SK-N-MC (cell line): ENCODE measurements at regions not wholly inside any gene's neighbourhood (a gene's known extent, or its start where the extent isn't known, plus 50 kb on each side); places are given as distances from the start of the nearest gene placed in this dataset.
"Not testable (repeated sequence)": the region's sequence is repeated elsewhere in the genome, so short reads cannot be mapped to it uniquely, and the experiment has no call there.

ENCODE experiments used
- DNase-seq: peaks from one replicate; pipeline ENCODE4 v3.0.0-alpha.2; 2011; ENCODE audit warnings: low read depth, low spot score
- H3K27ac ChIP-seq: fragments of 200-600 bp; sonication (generic); 2 replicates; pipeline ENCODE4 v1.5.1; 2016; ENCODE audit warnings: mixed run types
- H3K36me3 ChIP-seq: fragments of 200-600 bp; sonication (generic); 2 replicates; pipeline ENCODE4 v1.6.1; 2017; ENCODE audit warnings: antibody characterized with exemption, low read length, mixed read lengths; ENCODE audit not compliant: insufficient read depth
- H3K4me3 ChIP-seq: fragments of 200-600 bp; sonication (generic); 2 replicates; pipeline ENCODE4 v1.5.1; 2016
- H3K9ac ChIP-seq: fragments of 200-600 bp; sonication (generic); 2 replicates; pipeline ENCODE4 v1.8.0; 2017; ENCODE audit warnings: mixed run types, mixed read lengths; ENCODE audit not compliant: insufficient read length
- H3K9me3 ChIP-seq: fragments of 200-600 bp; sonication (generic); 2 replicates; pipeline ENCODE4 v1.6.1; 2017; ENCODE audit warnings: low read depth, mild to moderate bottlenecking, antibody characterized with exemption, low read length, moderate library complexity, mixed read lengths
- EZH2 ChIP-seq: fragments of 200-600 bp; sonication (generic); IDR thresholded peaks from one replicate; pipeline ENCODE4 v1.6.1; 2017; ENCODE audit warnings: antibody characterized with exemption
- FOXP2 ChIP-seq: optimal IDR thresholded peaks from 2 replicates; pipeline ENCODE3; 2011; ENCODE audit warnings: mild to moderate bottlenecking, moderate library complexity; ENCODE audit not compliant: insufficient read depth; ENCODE audit errors: extremely low read length, control extremely low read depth
- POLR2AphosphoS5 ChIP-seq: IDR thresholded peaks from 2 replicates; pipeline ENCODE4 v1.6.1; 2012; ENCODE audit warnings: mild to moderate bottlenecking, low read depth, low read length, borderline replicate concordance

GRCh38 chr1:232353001-232353400 lies 276.9 kb downstream of the SIPA1L2 start:
- Histone ChIP-seq H3K27ac (no peak overlapping the region), H3K9me3 (no peaks in the 10 kb centered on the region), H3K36me3 (no peaks in the 10 kb centered on the region), H3K4me3 (no peak overlapping the region), H3K9ac (no peak overlapping the region)
- TF ChIP-seq POLR2AphosphoS5, result no peak
- TF ChIP-seq EZH2, result no peak
- TF ChIP-seq FOXP2, result no peak
- no peak for DNase-seq

- no peak for TF ChIP-seq POLR2AphosphoS5
- TF ChIP-seq FOXP2, result no peak
- H3K9ac ChIP-seq, result no peak overlapping the region
- H3K36me3 ChIP-seq, result no peaks in the 10 kb centered on the region
- no peak for DNase-seq
- no peaks in the 10 kb centered on the region for H3K9me3 ChIP-seq
- no peak overlapping the region for H3K4me3 ChIP-seq
- no peak overlapping the region for H3K27ac ChIP-seq
These were observed 277.6 kb downstream of the SIPA1L2 start for GRCh38 chr1:232352366-232352765.

GRCh38 chr1:232351335-232351734 lies 278.6 kb downstream of the SIPA1L2 start:
- TF ChIP-seq POLR2AphosphoS5 (no peak), FOXP2 (no peak)
- no peak overlapping the region for H3K9ac ChIP-seq
- H3K27ac ChIP-seq, result no peak overlapping the region
- H3K9me3 ChIP-seq, result no peaks in the 10 kb centered on the region
- DNase-seq, result no peak
- H3K36me3 ChIP-seq, result no peaks in the 10 kb centered on the region
- no peak overlapping the region for H3K4me3 ChIP-seq

- TF ChIP-seq EZH2 (no peak), POLR2AphosphoS5 (no peak), FOXP2 (no peak)
- Histone ChIP-seq H3K27ac (no peak overlapping the region), H3K9me3 (no peaks in the 10 kb centered on the region), H3K9ac (no peak overlapping the region), H3K36me3 (no peaks in the 10 kb centered on the region), H3K4me3 (no peak overlapping the region)
- DNase-seq, result no peak
These were observed 283.1 kb downstream of the SIPA1L2 start for GRCh38 chr1:232346844-232347243.

GRCh38 chr1:232344791-232345399 lies 285.0 kb downstream of the SIPA1L2 start:
- H3K9ac ChIP-seq, result no peak overlapping the region
- no peaks in the 10 kb centered on the region for H3K36me3 ChIP-seq
- no peak for TF ChIP-seq FOXP2
- TF ChIP-seq POLR2AphosphoS5, result no peak
- no peak for TF ChIP-seq EZH2
- H3K4me3 ChIP-seq, result no peak overlapping the region
- DNase-seq, result no peak
- no peaks in the 10 kb centered on the region for H3K9me3 ChIP-seq
- H3K27ac ChIP-seq, result no peak overlapping the region

- not testable (repeated sequence) for H3K4me3 ChIP-seq, DNase-seq, H3K36me3 ChIP-seq, H3K27ac ChIP-seq, H3K9me3 ChIP-seq, H3K9ac ChIP-seq
These were observed 285.7 kb downstream of the SIPA1L2 start for GRCh38 chr1:232344186-232344585.

- Histone ChIP-seq H3K4me3 (no peak overlapping the region), H3K36me3 (no peaks in the 10 kb centered on the region), H3K27ac (no peak overlapping the region), H3K9me3 (no peaks in the 10 kb centered on the region), H3K9ac (no peak overlapping the region)
- no peak for DNase-seq
- TF ChIP-seq EZH2, result no peak
- no peak for TF ChIP-seq FOXP2
- no peak for TF ChIP-seq POLR2AphosphoS5
These were observed 289.5 kb downstream of the SIPA1L2 start for GRCh38 chr1:232340446-232340845.

- TF ChIP-seq POLR2AphosphoS5 (no peak), FOXP2 (no peak), EZH2 (no peak)
- Histone ChIP-seq H3K4me3 (no peak overlapping the region), H3K36me3 (no peaks in the 10 kb centered on the region), H3K9me3 (no peaks in the 10 kb centered on the region), H3K9ac (no peak overlapping the region), H3K27ac (no peak overlapping the region)
- no peak for DNase-seq
These were observed 290.9 kb downstream of the SIPA1L2 start for GRCh38 chr1:232339073-232339472.

GRCh38 chr1:232335741-232336293 lies 294.1 kb downstream of the SIPA1L2 start:
- H3K27ac ChIP-seq, result no peak overlapping the region
- no peaks in the 10 kb centered on the region for H3K9me3 ChIP-seq
- no peak overlapping the region for H3K4me3 ChIP-seq
- TF ChIP-seq FOXP2 (no peak), EZH2 (no peak), POLR2AphosphoS5 (no peak)
- DNase-seq, result no peak
- H3K9ac ChIP-seq, result no peak overlapping the region
- H3K36me3 ChIP-seq, result no peaks in the 10 kb centered on the region

GRCh38 chr1:232335261-232335660 lies 294.7 kb downstream of the SIPA1L2 start:
- Histone ChIP-seq H3K4me3 (no peak overlapping the region), H3K9ac (no peak overlapping the region), H3K27ac (no peak overlapping the region), H3K36me3 (no peaks in the 10 kb centered on the region), H3K9me3 (no peaks in the 10 kb centered on the region)
- no peak for DNase-seq
- TF ChIP-seq POLR2AphosphoS5 (no peak), FOXP2 (no peak), EZH2 (no peak)
